Naive thymus-derived CD4-positive, alpha-beta T cell (primary cell): ENCODE measurements at regions not wholly inside any gene's neighbourhood (a gene's known extent, or its start where the extent isn't known, plus 50 kb on each side); places are given as distances from the start of the nearest gene placed in this dataset.
A peak's percentile ranks its signal among the peaks of the same experiment; 100 is the strongest.

ENCODE experiments used
- ATAC-seq: fragments of 150-1000 bp; cut with Tn5 transposase; 2 replicates; pipeline ENCODE4 v1.10.0; 2021; ENCODE audit warnings: mild to moderate bottlenecking, moderate library complexity
- CTCF ChIA-PET: fragments of 350-600 bp; sonication (Branson Sonifier 250); formaldehyde crosslinking; loops from one replicate; lab custom pipeline; 2021; ENCODE audit warnings: antibody characterized with exemption; lab: Charles Lee
- POLR2A ChIA-PET: fragments of 350-600 bp; sonication (Branson Sonifier 250); formaldehyde crosslinking; loops from one replicate; lab custom pipeline; 2021; ENCODE audit warnings: antibody characterized with exemption, inconsistent platforms; lab: Charles Lee
- DNase-seq, 9 donors: peaks; one replicate each; pipeline versions ENCODE4 v3.0.0 to v3.0.0-alpha.2; 2020 to 2022; ENCODE audit warnings: mixed read lengths in 1 of 9
- H3K27ac ChIP-seq: one replicate; pipeline ENCODE4 v1.7.0; 2013; ENCODE audit warnings: mild to moderate bottlenecking, low read depth, low read length, moderate library complexity
- H3K27me3 ChIP-seq, 2 donors: one replicate each; pipeline ENCODE4 v1.7.0; 2013; ENCODE audit warnings: low read length in 2 of 2, mild to moderate bottlenecking in 2 of 2, moderate library complexity in 2 of 2; ENCODE audit not compliant: control insufficient read depth in 2 of 2, insufficient read depth in 2 of 2
- H3K36me3 ChIP-seq, 3 experiments: 1 replicate in 2 of 3; 2 replicates in 1 of 3; pipeline ENCODE4 v1.7.0; 2013; ENCODE audit warnings: low read length in 3 of 3, mild to moderate bottlenecking in 3 of 3, moderate library complexity in 1 of 3; ENCODE audit not compliant: insufficient read depth in 3 of 3, control insufficient read depth in 2 of 3
- H3K4me1 ChIP-seq, 2 donors: one replicate each; pipeline ENCODE4 v1.7.0; 2013; ENCODE audit warnings: low read length in 2 of 2, mild to moderate bottlenecking in 2 of 2, moderate library complexity in 1 of 2; ENCODE audit not compliant: control insufficient read depth in 2 of 2, insufficient read depth in 2 of 2
- H3K4me3 ChIP-seq: 2 replicates; pipeline ENCODE4 v1.7.0; 2013; ENCODE audit warnings: mild to moderate bottlenecking, low read length
- H3K9me3 ChIP-seq, 3 experiments: 1 replicate in 2 of 3; 2 replicates in 1 of 3; pipeline ENCODE4 v1.7.0; 2013; ENCODE audit warnings: low read length in 3 of 3; ENCODE audit not compliant: control insufficient read depth in 2 of 3
- H3K27ac Mint-ChIP-seq, 9 donors: one replicate each; pipeline ENCODE4 v1.8.0; 2020 to 2022; ENCODE audit warnings: mixed read lengths in 9 of 9, mild to moderate bottlenecking in 8 of 9, moderate library complexity in 5 of 9, inconsistent platforms in 2 of 9
- H3K27me3 Mint-ChIP-seq, 5 donors: one replicate each; pipeline ENCODE4 v1.8.0; 2021 to 2022; ENCODE audit warnings: mixed read lengths in 5 of 5, mild to moderate bottlenecking in 1 of 5
- H3K36me3 Mint-ChIP-seq, 5 donors: one replicate each; pipeline ENCODE4 v1.8.0; 2020 to 2022; ENCODE audit warnings: mixed read lengths in 5 of 5, mild to moderate bottlenecking in 3 of 5, inconsistent platforms in 1 of 5
- H3K4me1 Mint-ChIP-seq, 7 donors: one replicate each; pipeline ENCODE4 v1.8.0; 2020 to 2022; ENCODE audit warnings: mixed read lengths in 7 of 7, mild to moderate bottlenecking in 3 of 7, inconsistent platforms in 1 of 7
- H3K4me3 Mint-ChIP-seq, 10 donors: one replicate each; pipeline ENCODE4 v1.8.0; 2020 to 2022; ENCODE audit warnings: mild to moderate bottlenecking in 10 of 10, mixed read lengths in 10 of 10, moderate library complexity in 6 of 10, inconsistent platforms in 2 of 10
- H3K9me3 Mint-ChIP-seq, 11 donors: one replicate each; pipeline ENCODE4 v1.8.0; 2020 to 2022; ENCODE audit warnings: mixed read lengths in 11 of 11, mild to moderate bottlenecking in 4 of 11, inconsistent platforms in 1 of 11, moderate library complexity in 1 of 11
- intact Hi-C, 2 donors: fragments of 100-400 bp; cut with micrococcal nuclease; formaldehyde crosslinking; loops; one replicate each; pipeline ENCODE4 v1.15.1; 2023

- no peak overlapping the region for H3K27ac ChIP-seq
- H3K27me3 ChIP-seq = no peaks in the 10 kb centered on the region
- POLR2A ChIA-PET = no interaction called here
- intact Hi-C loops = no loop called here
- H3K36me3 ChIP-seq = no peaks in the 10 kb centered on the region
- no peak for ATAC-seq
- no peaks in the 10 kb centered on the region for H3K9me3 ChIP-seq
- peaks cover 0 to 26% (median 2%) of the 10 kb centered on the region in 11 donors for H3K9me3 Mint-ChIP-seq
- no peaks in the 10 kb centered on the region for H3K4me1 Mint-ChIP-seq
- H3K4me3 Mint-ChIP-seq = no peak overlapping the region
- no peaks in the 10 kb centered on the region for H3K4me1 ChIP-seq
- H3K36me3 Mint-ChIP-seq = no peaks in the 10 kb centered on the region
- no peaks in the 10 kb centered on the region for H3K27me3 Mint-ChIP-seq
- DNase-seq = no peak
- CTCF ChIA-PET = no interaction called here
- H3K27ac Mint-ChIP-seq = no peak overlapping the region
- H3K4me3 ChIP-seq = no peak overlapping the region
These were observed 237.8 kb downstream of the ZWINT start for GRCh38 chr10:56123247-56123646.

- Histone ChIP-seq H3K36me3 (no peaks in the 10 kb centered on the region), H3K4me3 (no peak overlapping the region), H3K4me1 (no peaks in the 10 kb centered on the region), H3K9me3 (no peaks in the 10 kb centered on the region), H3K27me3 (no peaks in the 10 kb centered on the region), H3K27ac (no peak overlapping the region)
- H3K27me3 Mint-ChIP-seq = no peaks in the 10 kb centered on the region
- H3K4me3 Mint-ChIP-seq = no peak overlapping the region
- peaks cover 0 to 12% (median 2%) of the 10 kb centered on the region in 11 donors for H3K9me3 Mint-ChIP-seq
- POLR2A ChIA-PET = no interaction called here
- H3K36me3 Mint-ChIP-seq = no peaks in the 10 kb centered on the region
- CTCF ChIA-PET = no interaction called here
- no peaks in the 10 kb centered on the region for H3K4me1 Mint-ChIP-seq
- DNase-seq (no peak), ATAC-seq (no peak)
- intact Hi-C loops = no loop called here
- no peak overlapping the region for H3K27ac Mint-ChIP-seq
These were observed 244.4 kb downstream of the ZWINT start for GRCh38 chr10:56116684-56117083.

- H3K36me3 Mint-ChIP-seq = no peaks in the 10 kb centered on the region
- H3K27me3 Mint-ChIP-seq = no peaks in the 10 kb centered on the region
- Histone ChIP-seq H3K27ac (no peak overlapping the region), H3K27me3 (no peaks in the 10 kb centered on the region), H3K9me3 (no peaks in the 10 kb centered on the region), H3K4me1 (no peaks in the 10 kb centered on the region), H3K36me3 (no peaks in the 10 kb centered on the region), H3K4me3 (no peak overlapping the region)
- ATAC-seq (no peak), DNase-seq (no peak)
- no peak overlapping the region for H3K4me3 Mint-ChIP-seq
- ChIA-PET CTCF (no interaction called here), POLR2A (no interaction called here)
- peaks cover 0 to 22% (median 5%) of the 10 kb centered on the region in 11 donors for H3K9me3 Mint-ChIP-seq
- intact Hi-C loops = no loop called here
- no peak overlapping the region for H3K27ac Mint-ChIP-seq
- H3K4me1 Mint-ChIP-seq = no peaks in the 10 kb centered on the region
These were observed 251.6 kb downstream of the ZWINT start for GRCh38 chr10:56109454-56109853.

GRCh38 chr10:56104923-56105322, 256.1 kb downstream of the ZWINT start:
- Mint-ChIP-seq H3K36me3 (no peaks in the 10 kb centered on the region), H3K27ac (no peak overlapping the region), H3K4me1 (no peaks in the 10 kb centered on the region), H3K9me3 (peaks cover 0 to 19% (median 4%) of the 10 kb centered on the region in 11 donors), H3K27me3 (no peaks in the 10 kb centered on the region), H3K4me3 (no peak overlapping the region)
- ChIA-PET POLR2A (no interaction called here), CTCF (no interaction called here)
- H3K4me1 ChIP-seq = no peaks in the 10 kb centered on the region
- no peaks in the 10 kb centered on the region for H3K27me3 ChIP-seq
- H3K4me3 ChIP-seq = no peak overlapping the region
- ATAC-seq (no peak), DNase-seq (no peak)
- intact Hi-C loops = no loop called here
- H3K27ac ChIP-seq = no peak overlapping the region
- H3K36me3 ChIP-seq = no peaks in the 10 kb centered on the region
- no peaks in the 10 kb centered on the region for H3K9me3 ChIP-seq

GRCh38 chr10:56104487-56104886, 256.6 kb downstream of the ZWINT start:
- Mint-ChIP-seq H3K4me3 (no peak overlapping the region), H3K27me3 (no peaks in the 10 kb centered on the region), H3K4me1 (no peaks in the 10 kb centered on the region), H3K9me3 (peaks cover 0 to 19% (median 4%) of the 10 kb centered on the region in 11 donors), H3K36me3 (no peaks in the 10 kb centered on the region), H3K27ac (no peak overlapping the region)
- H3K36me3 ChIP-seq = no peaks in the 10 kb centered on the region
- H3K4me3 ChIP-seq = no peak overlapping the region
- intact Hi-C loops = no loop called here
- DNase-seq = no peak
- no peaks in the 10 kb centered on the region for H3K9me3 ChIP-seq
- H3K4me1 ChIP-seq = no peaks in the 10 kb centered on the region
- no peak for ATAC-seq
- no peak overlapping the region for H3K27ac ChIP-seq
- CTCF ChIA-PET = no interaction called here
- POLR2A ChIA-PET = no interaction called here
- H3K27me3 ChIP-seq = no peaks in the 10 kb centered on the region

- no peaks in the 10 kb centered on the region for H3K27me3 ChIP-seq
- H3K4me3 ChIP-seq = no peak overlapping the region
- no peaks in the 10 kb centered on the region for H3K4me1 Mint-ChIP-seq
- ChIA-PET POLR2A (no interaction called here), CTCF (no interaction called here)
- H3K9me3 ChIP-seq = no peaks in the 10 kb centered on the region
- H3K36me3 Mint-ChIP-seq = peaks cover 0 to 4% (median 0%) of the 10 kb centered on the region in 5 donors
- peak overlapping the region in 1 of 9 donors; percentile 2 for H3K27ac Mint-ChIP-seq
- H3K27me3 Mint-ChIP-seq = no peaks in the 10 kb centered on the region
- peaks cover 0 to 15% (median 5%) of the 10 kb centered on the region in 11 donors for H3K9me3 Mint-ChIP-seq
- no peak overlapping the region for H3K27ac ChIP-seq
- H3K36me3 ChIP-seq = no peaks in the 10 kb centered on the region
- intact Hi-C loops = no loop called here
- DNase-seq (no peak), ATAC-seq (no peak)
- no peaks in the 10 kb centered on the region for H3K4me1 ChIP-seq
- H3K4me3 Mint-ChIP-seq = no peak overlapping the region
These were observed 264.9 kb downstream of the ZWINT start for GRCh38 chr10:56096226-56096517.

- no peaks in the 10 kb centered on the region for H3K9me3 ChIP-seq
- no peaks in the 10 kb centered on the region for H3K36me3 ChIP-seq
- H3K27me3 ChIP-seq = no peaks in the 10 kb centered on the region
- ATAC-seq (no peak), DNase-seq (no peak)
- H3K4me1 ChIP-seq = no peaks in the 10 kb centered on the region
- Mint-ChIP-seq H3K36me3 (peaks cover 0 to 4% (median 0%) of the 10 kb centered on the region in 5 donors), H3K9me3 (peaks cover 0 to 15% (median 6%) of the 10 kb centered on the region in 11 donors), H3K4me1 (no peaks in the 10 kb centered on the region), H3K27me3 (no peaks in the 10 kb centered on the region), H3K4me3 (no peak overlapping the region), H3K27ac (no peak overlapping the region)
- ChIA-PET CTCF (no interaction called here), POLR2A (no interaction called here)
- H3K27ac ChIP-seq = no peak overlapping the region
- intact Hi-C loops = no loop called here
- H3K4me3 ChIP-seq = no peak overlapping the region
These were observed 265.4 kb downstream of the ZWINT start for GRCh38 chr10:56095506-56096225.
